IMR-90 (cell line): ENCODE measurements at regions not wholly inside any gene's neighbourhood (a gene's known extent, or its start where the extent isn't known, plus 50 kb on each side); places are given as distances from the start of the nearest gene placed in this dataset.

Experiments
- ATAC-seq: fragments of 200-7000 bp; cut with Tn5 transposase; 2 replicates; pipeline ENCODE4 v1.9.1; 2020; ENCODE audit warnings: low read depth, mild to moderate bottlenecking, moderate library complexity
- BruUV-seq: library from RNA; stranded (reverse); fragments of 400-500 nt; replicated peaks from 2 replicates; lab custom pipeline; 2021; lab: Mats Ljungman, UMichigan
- CTCF ChIA-PET: fragments of 300-600 bp; formaldehyde crosslinking; extraction: SDS; loops from one replicate; lab custom pipeline; 2021; ENCODE audit warnings: antibody characterized with exemption; lab: Yijun Ruan, JAX
- POLR2A ChIA-PET: fragments of 300-600 bp; sonication (Branson Sonifier 250); formaldehyde crosslinking; loops from one replicate; lab custom pipeline; 2022; ENCODE audit warnings: antibody characterized with exemption; ENCODE audit not compliant: unreplicated experiment; lab: Charles Lee
- DNase-seq: peaks from one replicate; pipeline ENCODE4 v3.0.0; 2013
- H2AFZ ChIP-seq: replicated peaks from 2 replicates; pipeline ENCODE3; 2013; ENCODE audit warnings: low read length, mild to moderate bottlenecking; ENCODE audit not compliant: poor library complexity
- H2AK5ac ChIP-seq: 2 replicates; pipeline ENCODE4 v1.6.1; 2013; ENCODE audit warnings: low read depth, low read length, inconsistent platforms
- H2AK9ac ChIP-seq: replicated peaks from 2 replicates; pipeline ENCODE3; 2013; ENCODE audit warnings: mild to moderate bottlenecking, low read depth, low read length, moderate library complexity; ENCODE audit not compliant: poor library complexity
- H2BK120ac ChIP-seq: 2 replicates; pipeline ENCODE4 v1.6.1; 2013; ENCODE audit warnings: low read depth, low read length, inconsistent platforms
- H2BK15ac ChIP-seq: 3 replicates; pipeline ENCODE4 v1.6.1; 2013; ENCODE audit warnings: low read depth, low read length, inconsistent platforms
- H2BK20ac ChIP-seq: 2 replicates; pipeline ENCODE4 v1.6.1; 2013; ENCODE audit warnings: low read depth, mild to moderate bottlenecking, inconsistent platforms, low read length, moderate library complexity
- H2BK5ac ChIP-seq: 2 replicates; pipeline ENCODE4 v1.6.1; 2013; ENCODE audit warnings: mild to moderate bottlenecking, low read depth, low read length, inconsistent platforms; ENCODE audit not compliant: poor library complexity, severe bottlenecking
- H3K14ac ChIP-seq: replicated peaks from 2 replicates; pipeline ENCODE4 v1.6.1; 2013; ENCODE audit warnings: low read depth, low read length, inconsistent platforms
- H3K18ac ChIP-seq: 2 replicates; pipeline ENCODE4 v1.6.1; 2013; ENCODE audit warnings: low read depth, low read length, control low read depth
- H3K23ac ChIP-seq: 2 replicates; pipeline ENCODE4 v1.6.1; 2013; ENCODE audit warnings: low read depth, low read length, inconsistent platforms
- H3K27ac ChIP-seq: 2 replicates; pipeline ENCODE4 v1.5.1; 2013; ENCODE audit warnings: mild to moderate bottlenecking, control low read depth, low read length; ENCODE audit not compliant: insufficient read depth
- H3K27me3 ChIP-seq: 2 replicates; pipeline ENCODE4 v1.6.1; 2013; ENCODE audit warnings: low read length; ENCODE audit not compliant: control insufficient read depth, insufficient read depth
- H3K36me3 ChIP-seq: 2 replicates; pipeline ENCODE4 v1.6.1; 2013; ENCODE audit warnings: low read length, mixed read lengths; ENCODE audit not compliant: control insufficient read depth, insufficient read depth
- H3K4ac ChIP-seq: 2 replicates; pipeline ENCODE4 v1.6.1; 2013; ENCODE audit warnings: low read depth, low read length, inconsistent platforms
- H3K4me1 ChIP-seq: 2 replicates; pipeline ENCODE4 v1.6.1; 2013; ENCODE audit warnings: low read length, mixed read lengths; ENCODE audit not compliant: control insufficient read depth, insufficient read depth
- H3K4me2 ChIP-seq: 2 replicates; pipeline ENCODE4 v1.6.1; 2013; ENCODE audit warnings: low read depth, mild to moderate bottlenecking, control low read depth, low read length, moderate library complexity
- H3K4me3 ChIP-seq: 2 replicates; pipeline ENCODE4 v1.5.1; 2013; ENCODE audit warnings: low read depth, mild to moderate bottlenecking, control low read depth, low read length, moderate library complexity; ENCODE audit not compliant: insufficient read depth
- H3K56ac ChIP-seq: 2 replicates; pipeline ENCODE4 v1.6.1; 2013; ENCODE audit warnings: low read length, inconsistent platforms; ENCODE audit not compliant: insufficient read depth; ENCODE audit errors: extremely low read depth
- H3K79me1 ChIP-seq, 2 experiments: 2 replicates each; pipeline ENCODE4 v1.6.1; 2013; ENCODE audit warnings: low read length in 2 of 2, inconsistent platforms in 1 of 2, low read depth in 1 of 2
- H3K9ac ChIP-seq: 2 replicates; pipeline ENCODE4 v1.6.1; 2013; ENCODE audit warnings: low read depth, low read length, control low read depth
- H3K9me1 ChIP-seq: 2 replicates; pipeline ENCODE4 v1.6.1; 2013; ENCODE audit warnings: low read length, inconsistent platforms; ENCODE audit not compliant: insufficient read depth
- H3K9me3 ChIP-seq: 2 replicates; pipeline ENCODE4 v1.6.1; 2013; ENCODE audit warnings: low read length; ENCODE audit not compliant: control insufficient read depth, insufficient read depth
- H4K20me1 ChIP-seq: 2 replicates; pipeline ENCODE4 v1.6.1; 2013; ENCODE audit warnings: low read length, inconsistent platforms; ENCODE audit not compliant: insufficient read depth
- H4K5ac ChIP-seq: 2 replicates; pipeline ENCODE4 v1.6.1; 2013; ENCODE audit warnings: mild to moderate bottlenecking, low read depth, low read length, control low read depth
- H4K8ac ChIP-seq, 2 experiments: 2 replicates each; pipeline ENCODE4 v1.6.1; 2013; ENCODE audit warnings: low read depth in 2 of 2, low read length in 2 of 2, control low read depth in 1 of 2, inconsistent platforms in 1 of 2
- H4K91ac ChIP-seq: 2 replicates; pipeline ENCODE4 v1.6.1; 2013; ENCODE audit warnings: low read depth, low read length, inconsistent platforms; ENCODE audit not compliant: insufficient read depth
- BHLHE40 ChIP-seq: fragments of 150-350 bp; IDR thresholded peaks from 2 replicates; pipeline ENCODE4 v1.6.1; 2016; ENCODE audit warnings: mild to moderate bottlenecking, low read depth, low read length
- FOS ChIP-seq: fragments of 150-350 bp; IDR thresholded peaks from 2 replicates; pipeline ENCODE4 v1.6.1; 2016; ENCODE audit warnings: low read depth, low read length
- RCOR1 ChIP-seq: IDR thresholded peaks from 2 replicates; pipeline ENCODE4 v1.6.1; 2012; ENCODE audit warnings: mild to moderate bottlenecking, low read length, improper control_type of control experiment; ENCODE audit not compliant: insufficient replicate concordance
- RFX5 ChIP-seq: IDR thresholded peaks from 2 replicates; pipeline ENCODE4 v1.8.0; 2012; ENCODE audit warnings: low read depth, mild to moderate bottlenecking, low read length, moderate library complexity
- SMC3 ChIP-seq: fragments of 150-350 bp; IDR thresholded peaks from 2 replicates; pipeline ENCODE4 v1.6.1; 2016; ENCODE audit warnings: low read depth, mild to moderate bottlenecking, antibody characterized with exemption, low read length, moderate library complexity
- WGBS, 2 experiments: methylation state at CpG; one replicate each; pipeline versions ENCODE4 v1.1.5 to v1.1.7; 2013; ENCODE audit warnings: missing lambda C conversion rate in 2 of 2; ENCODE audit not compliant: insufficient read length in 1 of 2; ENCODE audit errors: extremely low coverage in 2 of 2; 5-methylcytosine and 5-hydroxymethylcytosine counted together
- dilution Hi-C: fragments of 300-500 bp; cut with HindIII; formaldehyde crosslinking; loops from one replicate; pipeline ENCODE4 v1.14.3; 2018; ENCODE audit warnings: low sequenced_read_pairs; ENCODE audit not compliant: unreplicated experiment
- in situ Hi-C: fragments of 300-500 bp; cut with MboI; formaldehyde crosslinking; loops from 3 replicates; pipeline ENCODE4 v1.14.3; 2019; ENCODE audit warnings: low sequenced_read_pairs, inconsistent platforms, mixed read lengths
- intact Hi-C: fragments of 100-400 bp; cut with micrococcal nuclease; formaldehyde crosslinking; loops from 2 replicates; pipeline ENCODE4 v1.10.0; 2022
- TF ChIP-seq, protein P1 (sequence below): fragments of 150-350 bp; IDR thresholded peaks from 2 replicates; pipeline ENCODE4 v1.6.1; 2016; ENCODE audit warnings: low read depth, mild to moderate bottlenecking, low read length, moderate library complexity, borderline replicate concordance

GRCh38 chr6:74757813-74758212 lies 448.0 kb downstream of the COL12A1 start:
- Histone ChIP-seq H3K18ac (no peak overlapping the region), H3K27me3 (no peaks in the 10 kb centered on the region), H3K79me1 (no peaks in the 10 kb centered on the region), H2BK20ac (no peak overlapping the region), H3K9me1 (no peaks in the 10 kb centered on the region), H3K36me3 (no peaks in the 10 kb centered on the region), H2BK5ac (no peak overlapping the region), H4K91ac (no peak overlapping the region), H3K23ac (no peak overlapping the region), H3K4me3 (no peak overlapping the region), H3K4ac (no peak overlapping the region), H2BK120ac (no peak overlapping the region), H4K8ac (no peak overlapping the region), H3K4me2 (no peak overlapping the region), H3K27ac (no peak overlapping the region), H4K5ac (no peak overlapping the region), H2BK15ac (no peak overlapping the region), H2AK5ac (no peak overlapping the region), H3K56ac (no peak overlapping the region), H3K4me1 (no peaks in the 10 kb centered on the region), H4K20me1 (no peaks in the 10 kb centered on the region), H2AFZ (no peak overlapping the region), H2AK9ac (no peak overlapping the region), H3K9ac (no peak overlapping the region), H3K9me3 (no peaks in the 10 kb centered on the region), H3K14ac (no peak overlapping the region)
- intact Hi-C loops: no loop called here
- DNase-seq (no peak), ATAC-seq (no peak)
- in situ Hi-C loops: no loop called here
- no TSS peak for BruUV-seq
- ChIA-PET POLR2A (no interaction called here), CTCF (no interaction called here)
- dilution Hi-C loops: no loop called here
- TF ChIP-seq RFX5 (no peak), SMC3 (no peak), RCOR1 (no peak), BHLHE40 (no peak), FOS (no peak)
- TF ChIP-seq, protein P1, sequence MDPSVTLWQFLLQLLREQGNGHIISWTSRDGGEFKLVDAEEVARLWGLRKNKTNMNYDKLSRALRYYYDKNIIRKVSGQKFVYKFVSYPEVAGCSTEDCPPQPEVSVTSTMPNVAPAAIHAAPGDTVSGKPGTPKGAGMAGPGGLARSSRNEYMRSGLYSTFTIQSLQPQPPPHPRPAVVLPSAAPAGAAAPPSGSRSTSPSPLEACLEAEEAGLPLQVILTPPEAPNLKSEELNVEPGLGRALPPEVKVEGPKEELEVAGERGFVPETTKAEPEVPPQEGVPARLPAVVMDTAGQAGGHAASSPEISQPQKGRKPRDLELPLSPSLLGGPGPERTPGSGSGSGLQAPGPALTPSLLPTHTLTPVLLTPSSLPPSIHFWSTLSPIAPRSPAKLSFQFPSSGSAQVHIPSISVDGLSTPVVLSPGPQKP: no peak
- no CpG with 5 or more reads among the region's 1 CpG for WGBS, 2 experiments
